IgD-negative memory B cell (primary cell): ENCODE measurements at regions not wholly inside any gene's neighbourhood (a gene's known extent, or its start where the extent isn't known, plus 50 kb on each side); places are given as distances from the start of the nearest gene placed in this dataset.

Source experiments
- H3K27ac Mint-ChIP-seq, 3 donors: one replicate each; pipeline ENCODE4 v1.8.0; 2020 to 2022; ENCODE audit warnings: mild to moderate bottlenecking in 3 of 3, mixed read lengths in 3 of 3, moderate library complexity in 1 of 3
- H3K27me3 Mint-ChIP-seq: one replicate; pipeline ENCODE4 v1.8.0; 2021; ENCODE audit warnings: mixed read lengths
- H3K36me3 Mint-ChIP-seq: one replicate; pipeline ENCODE4 v1.8.0; 2020; ENCODE audit warnings: mild to moderate bottlenecking, mixed read lengths
- H3K4me1 Mint-ChIP-seq, 3 donors: one replicate each; pipeline ENCODE4 v1.8.0; 2020 to 2022; ENCODE audit warnings: mixed read lengths in 3 of 3, mild to moderate bottlenecking in 1 of 3
- H3K4me3 Mint-ChIP-seq, 4 donors: one replicate each; pipeline ENCODE4 v1.8.0; 2020 to 2022; ENCODE audit warnings: mild to moderate bottlenecking in 4 of 4, mixed read lengths in 4 of 4, moderate library complexity in 3 of 4
- H3K9me3 Mint-ChIP-seq, 3 donors: one replicate each; pipeline ENCODE4 v1.8.0; 2020 to 2021; ENCODE audit warnings: mixed read lengths in 3 of 3, mild to moderate bottlenecking in 1 of 3

GRCh38 chr3:165892565-165892964 lies 55.3 kb upstream of the BCHE start:
- H3K27ac Mint-ChIP-seq, result no peak overlapping the region
- H3K4me3 Mint-ChIP-seq, result no peak overlapping the region
- no peaks in the 10 kb centered on the region for H3K27me3 Mint-ChIP-seq
- no peaks in the 10 kb centered on the region for H3K36me3 Mint-ChIP-seq
- H3K4me1 Mint-ChIP-seq, result no peaks in the 10 kb centered on the region
- peaks cover 2 to 6% (median 4%) of the 10 kb centered on the region in 3 donors for H3K9me3 Mint-ChIP-seq
